ENCODE measurements at regions not wholly inside any gene's neighbourhood (a gene's known extent, or its start where the extent isn't known, plus 50 kb on each side); places are given as distances from the start of the nearest gene placed in this dataset.

DNA sequence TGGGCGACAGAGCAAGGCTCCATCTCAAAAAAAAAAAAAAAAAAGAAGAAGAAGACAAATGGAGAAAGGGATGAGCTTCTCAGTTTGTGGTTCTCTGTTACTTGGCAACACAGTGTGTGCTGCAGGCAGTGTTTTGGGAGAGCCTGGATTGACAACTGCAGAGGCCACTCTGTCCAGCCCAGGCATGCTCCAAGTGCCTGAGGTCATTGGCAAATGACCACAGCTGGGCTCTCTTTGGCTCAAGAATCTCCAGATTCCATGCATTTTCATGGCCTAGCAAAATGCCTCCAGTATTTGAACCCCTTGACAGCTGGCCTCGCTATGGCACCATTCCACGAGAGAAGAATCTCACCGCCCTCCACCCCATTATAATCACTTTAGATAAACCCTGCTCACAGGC lies 126.2 kb downstream of the ANKRD60 start:
- TF ChIP-seq, protein P1, sequence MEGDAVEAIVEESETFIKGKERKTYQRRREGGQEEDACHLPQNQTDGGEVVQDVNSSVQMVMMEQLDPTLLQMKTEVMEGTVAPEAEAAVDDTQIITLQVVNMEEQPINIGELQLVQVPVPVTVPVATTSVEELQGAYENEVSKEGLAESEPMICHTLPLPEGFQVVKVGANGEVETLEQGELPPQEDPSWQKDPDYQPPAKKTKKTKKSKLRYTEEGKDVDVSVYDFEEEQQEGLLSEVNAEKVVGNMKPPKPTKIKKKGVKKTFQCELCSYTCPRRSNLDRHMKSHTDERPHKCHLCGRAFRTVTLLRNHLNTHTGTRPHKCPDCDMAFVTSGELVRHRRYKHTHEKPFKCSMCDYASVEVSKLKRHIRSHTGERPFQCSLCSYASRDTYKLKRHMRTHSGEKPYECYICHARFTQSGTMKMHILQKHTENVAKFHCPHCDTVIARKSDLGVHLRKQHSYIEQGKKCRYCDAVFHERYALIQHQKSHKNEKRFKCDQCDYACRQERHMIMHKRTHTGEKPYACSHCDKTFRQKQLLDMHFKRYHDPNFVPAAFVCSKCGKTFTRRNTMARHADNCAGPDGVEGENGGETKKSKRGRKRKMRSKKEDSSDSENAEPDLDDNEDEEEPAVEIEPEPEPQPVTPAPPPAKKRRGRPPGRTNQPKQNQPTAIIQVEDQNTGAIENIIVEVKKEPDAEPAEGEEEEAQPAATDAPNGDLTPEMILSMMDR (IDR thresholded peaks at IDR 0.05 in 4 of 5, conservative IDR thresholded peaks at IDR 0.05 in 1 of 5), result no peak
- TF ChIP-seq POLR2A (IDR thresholded peaks at IDR 0.05), result no peak
